ENCODE measurements at regions not wholly inside any gene's neighbourhood (a gene's known extent, or its start where the extent isn't known, plus 50 kb on each side); places are given as distances from the start of the nearest gene placed in this dataset.

DNA sequence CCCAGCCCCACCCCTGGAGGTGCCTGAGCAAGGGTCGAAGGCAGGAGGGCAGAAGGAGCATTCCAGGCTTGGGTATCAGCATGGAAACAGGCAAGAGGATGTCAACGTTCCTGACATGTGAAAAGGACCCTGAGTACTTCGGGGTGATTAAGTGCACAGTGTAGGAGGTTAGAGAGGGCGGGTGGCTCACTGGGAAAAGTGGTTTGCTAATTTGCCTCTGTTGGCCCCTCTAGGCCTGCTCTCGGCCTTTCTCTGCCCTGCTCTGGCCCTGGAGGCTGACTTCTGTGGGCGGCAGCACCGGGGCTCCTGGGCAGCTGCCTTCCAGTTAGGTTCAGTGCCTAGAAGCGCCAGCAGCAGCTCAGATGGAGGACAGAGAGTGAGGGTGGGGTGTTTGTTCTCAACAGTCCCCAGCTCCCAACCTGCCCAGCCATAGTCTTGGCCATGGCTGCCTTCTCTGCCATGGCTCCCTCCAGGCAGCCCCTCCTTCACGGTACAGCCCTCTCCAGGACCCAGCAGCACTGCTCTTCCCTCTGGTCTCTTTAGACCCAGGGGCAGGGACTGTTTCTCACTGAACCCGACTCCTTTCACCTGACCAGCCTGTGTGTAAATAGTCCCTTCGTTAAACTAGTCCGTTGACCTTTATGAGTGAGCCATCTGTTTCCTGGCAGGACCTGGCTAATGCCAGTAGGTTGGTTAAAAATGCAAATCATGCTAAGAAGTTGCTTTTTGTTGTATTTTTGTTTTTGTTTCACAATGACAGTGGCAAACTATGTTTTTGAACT, 107.1 kb upstream of the TPM1 start:
- intact Hi-C loops (cut with DNase I): no loop called here
- no peak for DNase-seq

DNA sequence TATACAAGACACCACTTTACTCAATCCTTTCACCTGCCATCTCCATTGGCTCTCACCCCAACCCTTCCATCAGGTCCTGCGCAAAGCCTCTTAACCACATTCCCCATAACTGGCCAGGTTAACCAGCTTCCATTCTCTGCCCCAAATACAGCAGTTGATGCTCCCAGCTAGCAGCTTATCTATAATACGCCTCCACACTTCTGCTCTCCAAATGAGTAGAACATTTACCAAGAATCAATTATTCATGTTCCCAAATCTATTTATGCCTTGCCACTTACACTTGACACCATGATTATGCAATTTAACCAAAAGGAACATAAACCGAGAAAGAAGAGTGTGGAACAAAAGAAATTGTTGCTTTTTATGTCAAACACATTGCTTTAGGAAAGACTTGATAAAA, 103.7 kb upstream of the TPM1 start:
- intact Hi-C loops (cut with DNase I): no loop called here
- DNase-seq: no peak

DNA sequence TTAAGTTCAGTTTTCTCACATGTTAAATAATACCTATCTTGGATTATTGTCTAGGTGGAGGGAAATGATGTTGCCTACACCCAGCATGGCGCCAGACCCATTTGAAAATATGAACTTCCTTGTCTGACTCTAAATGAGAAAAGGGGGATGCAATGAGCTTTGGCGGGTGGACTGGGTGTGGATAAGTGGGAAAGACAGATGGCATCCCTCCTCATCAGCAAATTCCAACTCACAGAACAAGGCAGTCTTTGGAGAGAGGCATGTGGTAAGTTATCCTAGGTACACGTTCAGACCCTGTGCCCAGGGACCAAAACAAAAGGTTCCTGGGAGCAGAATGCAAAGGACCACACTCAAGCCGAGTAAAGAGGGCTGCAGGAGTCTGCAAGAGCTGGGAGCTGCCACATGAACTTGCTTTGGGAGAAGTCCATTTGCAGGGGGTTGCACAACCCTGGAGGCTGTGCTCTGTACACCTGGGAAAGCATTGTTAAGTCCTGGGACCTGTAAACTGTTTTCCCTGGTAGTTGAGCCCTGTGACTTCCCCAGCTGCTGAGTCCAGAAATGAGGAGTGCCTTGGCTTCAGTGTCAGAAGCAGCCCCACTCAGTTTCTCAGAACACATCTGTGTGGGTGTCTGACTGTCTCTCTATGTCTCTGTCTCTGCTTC, 102.3 kb upstream of the TPM1 start:
- intact Hi-C loops (cut with DNase I): no loop called here
- DNase-seq: no peak

DNA sequence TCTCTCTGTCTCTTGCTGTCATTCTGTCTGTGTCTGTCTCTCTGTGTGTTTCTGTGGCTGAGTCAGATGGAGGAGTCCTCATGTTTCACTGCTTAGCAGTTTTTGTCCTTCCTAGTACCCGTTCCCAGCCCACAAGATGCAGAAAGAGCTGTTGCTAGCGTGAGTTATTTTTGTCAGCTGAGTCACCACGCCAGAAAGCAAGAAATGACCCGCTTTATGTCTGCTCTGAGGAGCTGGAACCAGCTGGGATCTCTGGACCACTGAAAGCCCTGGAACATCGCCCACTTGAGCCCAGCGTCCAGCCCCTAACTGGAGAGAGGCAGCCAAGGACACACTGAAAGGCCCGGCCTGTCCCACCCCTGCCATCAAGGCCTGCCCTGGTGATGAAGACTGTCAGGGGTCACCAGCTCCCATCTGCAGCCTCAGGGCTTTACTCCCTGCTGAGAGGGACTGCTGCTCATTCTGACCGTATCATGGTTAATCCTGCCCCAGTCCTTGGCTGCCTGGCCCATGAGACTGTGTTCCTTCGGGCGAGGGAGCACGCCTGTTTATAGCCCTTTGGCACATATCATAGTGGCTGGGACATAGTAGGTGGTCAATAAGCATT, 101.7 kb upstream of the TPM1 start:
- peak; percentile 43 to 93 (median 62) for DNase-seq
- intact Hi-C loops (cut with DNase I): no loop called here

DNA sequence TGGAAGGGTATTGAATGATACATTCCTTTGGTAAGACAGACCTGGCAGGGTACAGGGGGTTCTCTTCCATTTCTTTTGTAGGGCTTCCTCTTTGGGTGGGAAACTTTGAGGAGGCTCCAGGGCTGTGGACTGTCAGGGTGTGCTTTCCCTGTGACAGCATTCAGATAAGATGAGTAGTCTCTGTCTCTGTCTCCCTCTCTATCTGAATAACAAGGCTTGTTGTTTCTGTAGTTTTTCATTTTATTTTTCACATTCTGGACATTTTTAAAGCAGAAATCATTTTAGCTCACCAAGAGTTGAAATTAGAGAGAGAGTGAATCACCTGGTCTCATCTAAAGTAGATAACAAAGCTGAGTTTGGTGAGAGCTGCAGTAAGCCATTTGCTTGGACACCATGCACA, 100.8 kb upstream of the TPM1 start:
- no peak for DNase-seq
- intact Hi-C loops (cut with DNase I): no loop called here

DNA sequence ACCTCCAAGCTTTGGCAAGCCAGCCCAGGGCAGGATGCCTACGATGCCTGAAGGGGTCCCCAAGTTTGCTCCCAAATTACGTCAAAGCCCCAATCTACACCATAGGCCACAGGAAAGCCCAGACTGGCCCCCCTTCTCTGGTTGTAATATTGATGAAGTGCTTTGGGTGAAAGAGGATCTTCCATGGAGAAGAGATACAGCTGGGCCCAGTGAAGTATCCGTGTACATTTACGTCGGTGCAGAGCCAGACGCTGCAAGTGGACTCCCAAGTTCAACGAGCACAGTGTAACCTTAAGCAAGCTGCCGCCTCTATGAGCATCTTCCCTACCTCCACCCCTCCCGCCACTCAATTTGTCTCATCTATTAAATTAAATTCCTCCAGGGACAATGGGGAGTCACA, 100.1 kb upstream of the TPM1 start:
- DNase-seq: no peak
- intact Hi-C loops (cut with DNase I): no loop called here

DNA sequence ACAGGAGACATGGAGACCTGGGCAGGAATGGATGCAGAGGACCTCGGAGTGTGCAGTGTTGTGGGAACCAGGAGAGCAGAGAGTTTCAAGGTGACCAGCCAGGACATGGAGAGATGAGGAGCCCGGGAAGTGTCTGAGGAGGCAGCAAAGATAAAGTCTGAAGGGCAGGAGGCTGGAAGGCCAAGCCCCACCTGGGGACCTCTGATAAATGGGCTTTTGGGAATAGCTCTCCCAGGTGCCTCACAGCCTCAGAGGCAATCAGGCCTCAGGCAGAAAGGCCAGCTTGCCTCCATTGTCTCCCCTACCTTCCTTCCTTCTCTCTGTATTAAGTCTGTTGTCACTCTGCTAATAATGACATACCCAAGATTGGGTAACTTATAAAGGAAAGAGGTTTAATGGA, 97.5 kb upstream of the TPM1 start:
- no peak for DNase-seq
- intact Hi-C loops (cut with DNase I): no loop called here

DNA sequence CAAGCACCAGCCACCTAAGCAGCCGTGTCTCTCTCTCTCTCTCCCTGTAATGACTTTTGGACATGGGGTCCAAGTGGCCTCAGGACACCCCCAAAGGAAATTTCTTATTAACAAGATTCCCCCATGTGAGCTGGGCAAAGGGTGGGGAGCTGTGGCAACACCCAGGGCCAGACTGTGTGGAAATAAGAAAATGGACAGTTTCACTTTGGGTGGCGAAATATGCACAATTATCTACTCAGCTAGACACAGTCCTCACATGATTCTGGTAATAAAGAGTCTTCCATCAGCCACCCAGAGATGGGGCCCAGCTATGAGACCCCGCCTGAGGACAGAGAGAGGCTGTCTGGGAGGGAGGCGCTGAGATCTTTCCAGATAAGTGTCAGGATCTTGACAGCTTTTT, 96.8 kb upstream of the TPM1 start:
- DNase-seq: no peak
- intact Hi-C loops (cut with DNase I): no loop called here

DNA sequence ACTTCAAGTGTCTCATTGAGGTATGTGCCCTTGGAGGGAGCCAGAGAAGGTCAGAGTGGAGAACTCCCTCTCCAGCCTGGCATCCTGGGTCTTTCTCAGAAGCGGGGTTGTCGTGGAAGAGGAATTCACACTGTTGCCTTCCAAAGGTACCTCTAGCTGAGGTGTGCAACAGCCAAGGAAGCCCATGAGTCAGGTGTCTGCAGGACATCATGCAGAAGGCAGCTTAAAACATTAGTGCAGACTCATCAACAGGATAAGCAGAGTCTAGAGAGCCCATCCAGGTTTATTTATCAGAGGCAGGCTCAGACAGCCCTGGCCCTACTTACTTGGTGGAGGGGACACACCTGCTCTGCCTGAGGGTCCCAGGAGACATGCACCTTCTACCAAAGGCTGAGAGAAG, 95.6 kb upstream of the TPM1 start:
- intact Hi-C loops (cut with DNase I): no loop called here
- no peak for DNase-seq

DNA sequence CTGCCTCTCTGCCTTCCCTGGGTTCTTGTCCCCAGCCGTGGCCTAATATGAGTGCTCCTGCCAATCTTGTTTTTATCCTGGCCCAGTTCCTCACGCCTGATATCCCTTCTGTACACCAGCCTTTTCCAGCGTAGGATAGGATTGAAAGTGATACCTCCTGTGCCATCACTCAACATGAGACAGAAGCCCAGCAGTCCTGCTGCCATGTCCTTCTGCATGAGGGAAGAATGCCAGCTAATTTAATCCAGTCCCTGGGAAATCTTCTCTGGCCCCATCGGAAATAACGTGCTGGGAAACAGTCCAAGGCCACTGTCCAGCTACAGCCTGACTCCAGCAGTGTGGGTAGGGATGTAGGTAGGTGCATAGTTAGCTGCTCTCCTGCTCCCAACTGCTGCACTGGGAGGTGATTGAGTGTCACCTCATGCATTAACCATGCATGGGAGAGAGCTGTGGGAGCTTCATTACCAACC, 92.0 kb upstream of the TPM1 start:
- no peak for DNase-seq
- intact Hi-C loops (cut with DNase I): no loop called here

DNA sequence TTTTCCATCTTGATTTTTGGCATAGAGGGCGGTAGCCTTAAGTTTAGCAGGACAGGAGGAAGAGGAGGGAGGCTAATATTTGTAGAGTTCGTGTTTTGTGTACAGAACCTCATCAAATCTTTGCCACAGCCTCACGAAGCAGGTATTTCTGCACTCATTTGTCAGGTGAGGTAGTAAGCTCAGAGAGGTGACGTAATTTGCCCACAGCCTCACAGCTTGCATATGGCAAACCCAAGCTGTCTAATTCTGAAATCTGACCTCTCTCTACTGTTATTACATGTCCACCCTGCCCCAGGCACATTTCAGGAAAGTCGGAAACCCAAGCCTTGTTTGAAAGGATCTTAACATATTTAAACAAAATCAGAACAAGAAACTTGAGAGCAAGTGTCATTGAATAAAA, 91.1 kb upstream of the TPM1 start:
- intact Hi-C loops (cut with DNase I): no loop called here
- DNase-seq: no peak

DNA sequence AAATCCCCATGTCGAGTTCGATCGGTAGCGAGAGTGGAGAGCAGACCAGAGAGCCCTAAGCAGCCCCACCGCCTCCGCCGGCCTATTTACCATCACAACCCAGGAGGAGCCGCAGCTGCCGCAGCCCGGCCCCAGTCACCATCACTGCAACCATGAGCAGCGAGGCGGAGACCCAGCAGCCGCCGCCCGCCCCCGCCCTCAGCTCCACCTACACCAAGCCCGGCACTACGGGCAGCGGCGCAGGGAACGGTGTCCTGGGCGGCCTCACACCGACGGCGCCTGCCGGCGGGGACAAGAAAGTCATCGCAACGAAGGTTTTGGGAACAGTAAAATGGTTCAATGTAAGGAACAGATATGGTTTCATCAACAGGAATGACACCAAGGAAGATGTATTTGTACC, 89.5 kb upstream of the TPM1 start:
- intact Hi-C loops (cut with DNase I): no loop called here
- no peak for DNase-seq

DNA sequence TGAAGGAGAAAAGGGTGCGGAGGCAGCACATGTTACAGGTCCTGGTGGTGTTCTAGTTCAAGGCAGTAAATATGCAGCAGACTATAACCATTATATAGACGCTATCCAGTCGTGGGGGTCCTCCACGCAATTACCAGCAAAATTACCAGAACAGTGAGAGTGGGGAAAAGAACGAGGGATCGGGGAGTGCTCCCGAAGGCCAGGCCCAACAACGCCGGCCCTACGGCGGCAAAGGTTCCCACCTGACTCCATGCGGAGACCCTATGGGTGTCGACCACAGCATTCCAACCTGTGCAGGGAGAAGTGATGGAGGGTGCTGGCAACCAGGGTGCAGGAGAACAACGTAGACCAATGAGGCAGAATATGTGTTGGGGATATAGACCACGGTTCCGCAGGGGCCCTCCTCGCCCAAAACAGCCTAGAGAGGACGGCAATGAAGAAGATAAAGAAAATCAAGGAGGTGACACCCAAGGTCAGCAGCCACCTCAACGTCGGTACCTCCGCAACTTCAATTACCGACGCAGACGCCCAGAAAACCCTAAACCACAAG, 89.0 kb upstream of the TPM1 start:
- intact Hi-C loops (cut with DNase I): no loop called here
- DNase-seq: no peak

DNA sequence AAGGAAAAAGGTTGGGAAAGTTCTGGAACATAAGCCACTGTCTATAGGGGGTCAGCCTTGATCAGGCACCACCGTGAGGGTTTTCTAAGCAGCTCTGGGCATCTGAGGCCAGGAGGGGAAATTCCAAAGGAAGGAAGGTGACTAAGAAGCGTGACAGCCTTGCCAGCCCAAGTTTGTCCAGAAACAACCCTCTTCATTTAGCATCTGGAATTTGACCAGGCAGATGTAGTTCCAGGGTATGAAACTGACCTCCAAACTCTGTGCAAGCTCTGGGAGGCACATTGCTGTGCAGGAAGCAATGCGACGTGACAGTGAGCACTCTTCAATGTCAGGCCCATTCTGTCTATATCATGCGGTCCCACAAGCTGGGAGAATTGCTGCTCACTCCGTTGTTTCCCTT, 85.4 kb upstream of the TPM1 start:
- intact Hi-C loops (cut with DNase I): no loop called here
- DNase-seq: no peak

DNA sequence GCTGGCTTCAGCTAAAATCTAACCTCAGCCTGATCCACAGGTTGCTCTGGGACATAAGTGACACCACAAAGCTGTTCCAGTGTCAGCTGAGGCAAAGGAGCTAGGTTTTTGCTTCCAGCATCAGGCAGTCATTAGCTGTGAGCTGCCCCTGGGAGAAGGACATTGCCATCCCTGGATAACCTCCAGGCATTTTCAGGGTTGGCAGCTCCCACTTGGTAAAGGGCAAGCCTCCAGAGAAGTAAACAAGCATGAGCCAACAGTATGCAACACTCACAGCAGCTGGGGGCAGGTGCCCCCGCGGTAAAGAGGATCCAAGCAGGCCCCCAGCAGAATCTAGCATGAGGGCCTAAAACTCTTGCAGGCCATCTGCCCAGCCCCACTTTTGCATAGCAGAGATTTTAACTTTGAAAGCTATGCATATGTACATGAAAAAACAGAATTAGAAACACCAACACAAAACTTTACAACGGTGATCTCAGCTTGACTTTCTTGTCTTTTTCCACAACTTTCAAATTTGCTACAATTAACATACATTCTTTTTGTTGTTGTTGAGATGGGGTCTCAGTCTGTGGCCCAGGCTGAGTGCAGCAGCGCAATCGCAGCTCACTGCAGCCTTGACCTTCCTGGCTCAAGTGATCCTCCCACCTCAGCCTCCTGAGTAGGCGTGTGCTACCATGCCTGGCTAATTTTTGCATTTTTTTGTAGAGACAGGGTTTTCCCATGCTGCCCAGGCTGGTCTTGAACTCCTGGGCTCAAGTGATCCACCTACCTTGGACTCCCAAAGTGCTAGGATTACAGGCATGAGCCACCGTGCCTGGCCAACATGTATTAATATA, 83.8 kb upstream of the TPM1 start:
- DNase-seq: no peak
- intact Hi-C loops (cut with DNase I): no loop called here

DNA sequence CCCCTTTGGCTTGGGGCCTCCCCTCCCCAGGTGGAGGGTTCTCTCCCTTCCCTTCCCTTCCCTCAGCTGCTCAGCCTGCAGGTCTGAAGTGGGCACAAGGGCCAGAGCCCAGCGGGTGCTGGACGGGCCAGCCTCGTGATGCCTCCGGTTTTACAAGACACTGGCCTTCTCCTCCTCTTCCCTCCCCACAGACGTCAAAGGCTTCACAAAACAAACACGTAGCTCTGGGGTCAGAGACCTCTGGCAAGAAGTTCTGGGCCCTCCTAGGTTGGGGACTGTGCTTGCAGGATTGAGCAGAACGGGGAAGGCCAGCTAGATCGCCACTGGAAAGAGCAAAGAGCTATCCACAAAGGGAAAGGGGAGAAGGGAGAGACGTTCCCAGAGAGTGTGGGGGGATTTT, 81.4 kb upstream of the TPM1 start:
- no peak for DNase-seq
- intact Hi-C loops (cut with DNase I): no loop called here

DNA sequence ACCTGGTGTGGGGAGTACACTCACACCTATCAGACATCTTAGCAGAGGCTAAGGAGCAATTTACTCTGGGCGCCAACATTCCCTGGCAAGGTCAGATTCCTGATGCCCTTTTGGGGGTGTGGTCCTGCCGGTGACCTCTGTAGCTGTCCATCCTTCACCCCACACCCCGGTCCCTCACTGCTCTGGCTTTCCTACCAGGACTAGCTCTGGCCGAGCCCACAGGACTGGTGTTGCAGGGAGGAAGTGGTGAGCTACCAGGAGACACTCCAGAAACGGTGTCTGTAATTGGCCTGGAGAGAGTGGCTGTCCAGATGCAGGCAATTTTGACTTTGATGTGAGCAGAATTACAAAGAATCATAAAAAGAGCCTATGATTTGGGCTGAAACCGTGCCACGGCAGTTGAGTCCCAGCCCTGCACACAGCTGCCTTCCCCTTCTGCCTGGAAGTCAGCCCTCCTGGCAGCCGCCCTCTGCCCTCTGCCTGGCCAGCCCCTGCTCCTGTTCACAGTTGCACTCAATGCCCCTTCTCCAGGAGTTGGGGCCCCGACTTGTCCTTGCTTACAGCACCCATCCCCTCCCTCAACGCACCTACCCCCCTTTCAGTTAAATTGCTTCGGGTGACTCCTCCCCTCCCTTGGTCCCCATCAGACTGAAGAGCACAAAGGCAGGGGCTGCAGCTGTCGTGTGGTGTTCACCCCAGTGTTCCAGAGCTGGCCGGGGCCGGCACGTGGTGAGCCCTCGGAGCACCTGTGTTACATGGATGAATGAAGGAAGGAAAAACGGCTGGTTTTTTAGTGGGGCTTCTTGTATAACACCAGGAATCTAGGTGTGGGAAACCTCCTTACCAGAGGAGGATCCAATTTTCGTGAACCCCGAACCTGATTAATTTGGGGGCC, 80.2 kb upstream of the TPM1 start:
- intact Hi-C loops (cut with DNase I): no loop called here
- no peak for DNase-seq

DNA sequence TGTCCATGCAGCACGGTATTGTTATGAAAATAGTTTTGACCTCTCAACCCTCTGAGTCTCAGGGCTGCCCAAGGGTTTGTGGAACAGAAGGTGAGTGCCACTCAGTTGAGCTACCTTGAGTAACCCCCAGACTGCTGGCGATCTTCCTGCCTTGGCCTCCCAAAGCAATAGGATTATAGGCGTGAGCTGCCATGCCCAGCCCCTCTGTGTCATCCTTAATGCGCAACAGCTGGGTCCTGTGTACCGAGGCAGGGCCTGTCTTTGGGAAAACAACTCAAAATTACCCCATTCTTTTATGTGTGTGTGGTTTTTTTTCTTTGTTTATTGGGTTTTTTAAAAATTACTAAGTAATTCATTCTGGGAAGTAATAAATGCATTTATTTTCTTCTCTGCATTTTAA, 78.3 kb upstream of the TPM1 start:
- DNase-seq: no peak
- intact Hi-C loops (cut with DNase I): no loop called here

DNA sequence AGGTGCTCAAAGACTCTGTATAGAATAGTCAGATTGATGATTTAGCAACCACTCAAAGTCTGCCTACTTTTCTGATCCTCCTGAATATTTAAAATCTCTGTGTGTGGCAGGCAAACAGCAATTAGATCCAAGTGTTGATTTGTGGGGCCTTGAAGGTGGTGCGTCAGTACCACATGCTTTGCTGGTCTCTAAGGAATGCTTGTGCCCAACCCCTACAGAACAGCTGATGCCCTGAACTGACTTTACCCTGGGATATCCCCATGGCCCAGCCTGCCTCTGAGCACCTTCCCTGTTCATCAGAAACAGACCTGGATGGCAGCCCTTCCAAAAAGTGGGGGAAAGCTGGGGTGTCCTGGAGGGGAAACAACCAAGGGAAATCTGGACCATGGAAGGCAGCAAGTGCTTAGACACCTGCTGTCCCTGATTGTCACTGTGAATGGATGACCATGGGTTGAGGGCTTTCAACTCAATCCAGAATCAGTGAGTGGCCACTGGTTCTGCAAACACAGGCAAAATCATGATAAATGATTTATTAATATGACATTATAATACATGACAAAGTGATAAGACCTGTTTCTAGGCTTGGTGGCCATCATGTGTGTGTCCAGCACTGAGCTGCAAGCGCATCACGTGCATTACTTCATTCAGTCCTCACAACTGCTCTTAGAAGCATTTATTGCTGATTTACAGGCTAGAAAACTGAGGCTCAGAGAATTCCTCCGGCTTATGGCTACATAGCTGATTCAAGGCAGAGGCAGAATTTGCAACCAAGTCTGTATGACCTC, 76.1 kb upstream of the TPM1 start:
- no peak for DNase-seq
- intact Hi-C loops (cut with DNase I): no loop called here

All from posterior cingulate gyrus (tissue), 11 donors.